HG03066 (cell line): ENCODE measurements at regions not wholly inside any gene's neighbourhood (a gene's known extent, or its start where the extent isn't known, plus 50 kb on each side); places are given as distances from the start of the nearest gene placed in this dataset.
"Not testable (repeated sequence)": the region's sequence is repeated elsewhere in the genome, so short reads cannot be mapped to it uniquely, and the experiment has no call there.

ENCODE experiments used
- ATAC-seq: cut with Tn5 transposase; IDR thresholded peaks from one replicate; pipeline ENCODE4 v1.9.1; 2021; ENCODE audit warnings: low read depth; ENCODE audit not compliant: unreplicated experiment

GRCh38 chr7:94301024-94301586, 93.6 kb upstream of the COL1A2 start:
- no peak for ATAC-seq

- ATAC-seq = no peak
These were observed 91.6 kb upstream of the COL1A2 start for GRCh38 chr7:94303118-94303517.

- no peak for ATAC-seq
These were observed 91.0 kb upstream of the COL1A2 start for GRCh38 chr7:94303695-94304094.

- ATAC-seq = no peak
These were observed 89.8 kb upstream of the COL1A2 start for GRCh38 chr7:94304878-94305277.

GRCh38 chr7:94305836-94306235, 88.9 kb upstream of the COL1A2 start:
- no peak for ATAC-seq

GRCh38 chr7:94307399-94308048, 87.2 kb upstream of the COL1A2 start:
- ATAC-seq = no peak

- no peak for ATAC-seq
These were observed 83.2 kb upstream of the COL1A2 start for GRCh38 chr7:94311515-94311914.

- no peak for ATAC-seq
These were observed 80.8 kb upstream of the COL1A2 start for GRCh38 chr7:94313926-94314325.

GRCh38 chr7:94314413-94315410, 80.0 kb upstream of the COL1A2 start:
- no peak for ATAC-seq

- ATAC-seq = not testable (repeated sequence)
These were observed 73.6 kb upstream of the COL1A2 start for GRCh38 chr7:94321138-94321537.

GRCh38 chr7:94323844-94324243, 70.9 kb upstream of the COL1A2 start:
- no peak for ATAC-seq

- ATAC-seq = no peak
These were observed 70.1 kb upstream of the COL1A2 start for GRCh38 chr7:94324380-94325121.

GRCh38 chr7:94325122-94325475, 69.6 kb upstream of the COL1A2 start:
- no peak for ATAC-seq

GRCh38 chr7:94330269-94331020, 64.2 kb upstream of the COL1A2 start:
- ATAC-seq = no peak

- ATAC-seq = no peak
These were observed 62.1 kb upstream of the COL1A2 start for GRCh38 chr7:94332571-94332970.

GRCh38 chr7:94333810-94334209, 60.9 kb upstream of the COL1A2 start:
- no peak for ATAC-seq

GRCh38 chr7:94335586-94335985, 59.1 kb upstream of the COL1A2 start:
- no peak for ATAC-seq

GRCh38 chr7:94336009-94336408, 58.7 kb upstream of the COL1A2 start:
- no peak for ATAC-seq

GRCh38 chr7:94338921-94339371, 55.7 kb upstream of the COL1A2 start:
- no peak for ATAC-seq

GRCh38 chr7:94344826-94345225, 49.9 kb upstream of the COL1A2 start:
- ATAC-seq = no peak
